ENCODE measurements at regions not wholly inside any gene's neighbourhood (a gene's known extent, or its start where the extent isn't known, plus 50 kb on each side); places are given as distances from the start of the nearest gene placed in this dataset.
"Not testable (repeated sequence)": the region's sequence is repeated elsewhere in the genome, so short reads cannot be mapped to it uniquely, and the experiment has no call there.

GRCh38 chr12:87230441-87230840, 798.8 kb downstream of the C12orf50 start:
- DNase-seq, result no peak

- no peak for DNase-seq
These were observed 802.0 kb downstream of the C12orf50 start for GRCh38 chr12:87227162-87227561.

- DNase-seq, result no peak
These were observed 811.7 kb downstream of the C12orf50 start for GRCh38 chr12:87217491-87217890.

GRCh38 chr12:87216436-87216835, 812.8 kb downstream of the C12orf50 start:
- no peak for DNase-seq

GRCh38 chr12:87202189-87202588, 827.0 kb downstream of the C12orf50 start:
- no peak for DNase-seq

GRCh38 chr12:87201598-87201997, 827.6 kb downstream of the C12orf50 start:
- DNase-seq, result no peak

GRCh38 chr12:87200289-87200979, 828.8 kb downstream of the C12orf50 start:
- DNase-seq, result no peak

- DNase-seq, result no peak
These were observed 831.0 kb downstream of the C12orf50 start for GRCh38 chr12:87198181-87198580.

- no peak for DNase-seq
These were observed 832.9 kb downstream of the C12orf50 start for GRCh38 chr12:87196321-87196720.

- not testable (repeated sequence) for DNase-seq
These were observed 834.8 kb downstream of the C12orf50 start for GRCh38 chr12:87194389-87194788.

GRCh38 chr12:87185367-87185766, 843.8 kb downstream of the C12orf50 start:
- DNase-seq, result no peak

GRCh38 chr12:87182696-87183233, 846.4 kb downstream of the C12orf50 start:
- no peak for DNase-seq

GRCh38 chr12:87171356-87171755, 857.8 kb downstream of the C12orf50 start:
- no peak for DNase-seq

GRCh38 chr12:87169010-87169409, 860.2 kb downstream of the C12orf50 start:
- no peak for DNase-seq

- DNase-seq, result no peak
These were observed 863.3 kb downstream of the C12orf50 start for GRCh38 chr12:87165733-87166375.

GRCh38 chr12:87163122-87163521, 866.1 kb downstream of the C12orf50 start:
- DNase-seq, result no peak

- no peak for DNase-seq
These were observed 868.2 kb downstream of the C12orf50 start for GRCh38 chr12:87160848-87161601.

GRCh38 chr12:87157791-87158190, 871.4 kb downstream of the C12orf50 start:
- no peak for DNase-seq

GRCh38 chr12:87155621-87156020, 873.6 kb downstream of the C12orf50 start:
- DNase-seq, result no peak

- DNase-seq, result no peak
These were observed 876.2 kb downstream of the C12orf50 start for GRCh38 chr12:87152841-87153528.

- DNase-seq, result no peak
These were observed 877.1 kb downstream of the C12orf50 start for GRCh38 chr12:87152075-87152474.

GRCh38 chr12:87150969-87151662, 878.1 kb downstream of the C12orf50 start:
- no peak for DNase-seq

All from Kasumi-1 (cell line).